CD4-positive, alpha-beta T cell (primary cell): ENCODE measurements at regions not wholly inside any gene's neighbourhood (a gene's known extent, or its start where the extent isn't known, plus 50 kb on each side); places are given as distances from the start of the nearest gene placed in this dataset.
A peak's percentile ranks its signal among the peaks of the same experiment; 100 is the strongest.

ENCODE experiments used
- ATAC-seq: fragments of 200-7000 bp; cut with Tn5 transposase; one replicate; pipeline ENCODE4 v1.10.0; 2022; ENCODE audit warnings: mild to moderate bottlenecking; ENCODE audit not compliant: poor library complexity
- CTCF ChIA-PET: fragments of 350-600 bp; sonication (Branson Sonifier 250); formaldehyde crosslinking; loops from one replicate; lab custom pipeline; 2021; ENCODE audit warnings: antibody characterized with exemption, inconsistent platforms; lab: Charles Lee
- POLR2A ChIA-PET: fragments of 350-600 bp; sonication (Branson Sonifier 250); formaldehyde crosslinking; loops from one replicate; lab custom pipeline; 2021; ENCODE audit warnings: antibody characterized with exemption, inconsistent platforms; lab: Charles Lee
- DNase-seq, 14 experiments: peaks; one replicate each; pipeline ENCODE4 v3.0.0-alpha.2; 2013 to 2020; ENCODE audit warnings: mixed read lengths in 2 of 14
- H3K27ac ChIP-seq, 2 donors: one replicate each; pipeline versions ENCODE4 v1.5.1 to v1.7.0; 2013; ENCODE audit warnings: low read length in 2 of 2, low read depth in 1 of 2, mild to moderate bottlenecking in 1 of 2
- H3K27me3 ChIP-seq, 2 experiments: 1 replicate in 1 of 2; 2 replicates in 1 of 2; pipeline versions ENCODE4 v1.6.1 to v1.7.0; 2013; ENCODE audit warnings: low read length in 2 of 2, control low read depth in 1 of 2, mild to moderate bottlenecking in 1 of 2, moderate library complexity in 1 of 2; ENCODE audit not compliant: insufficient read depth in 2 of 2, control insufficient read depth in 1 of 2
- H3K36me3 ChIP-seq: one replicate; pipeline ENCODE4 v1.6.1; 2013; ENCODE audit warnings: low read length, control low read depth; ENCODE audit not compliant: insufficient read depth
- H3K4me1 ChIP-seq: one replicate; pipeline ENCODE4 v1.6.1; 2013; ENCODE audit warnings: low read length, control low read depth; ENCODE audit not compliant: insufficient read depth
- H3K4me3 ChIP-seq: one replicate; pipeline ENCODE4 v1.5.1; 2013; ENCODE audit warnings: mild to moderate bottlenecking, low read length, moderate library complexity
- H3K9me3 ChIP-seq, 2 experiments: 1 replicate in 1 of 2; 2 replicates in 1 of 2; pipeline versions ENCODE4 v1.6.1 to v1.7.0; 2013; ENCODE audit warnings: low read length in 2 of 2, mild to moderate bottlenecking in 2 of 2, control low read depth in 1 of 2, moderate library complexity in 1 of 2; ENCODE audit not compliant: control insufficient read depth in 1 of 2, insufficient read depth in 1 of 2
- H3K27ac Mint-ChIP-seq: one replicate; pipeline ENCODE4 v1.8.0; 2020; ENCODE audit warnings: mixed read lengths
- H3K27me3 Mint-ChIP-seq: one replicate; pipeline ENCODE4 v1.8.0; 2021; ENCODE audit warnings: mixed read lengths
- H3K36me3 Mint-ChIP-seq: one replicate; pipeline ENCODE4 v1.8.0; 2021; ENCODE audit warnings: low read depth, mixed read lengths
- H3K4me1 Mint-ChIP-seq: one replicate; pipeline ENCODE4 v1.8.0; 2021; ENCODE audit warnings: low read depth, mixed read lengths
- H3K4me3 Mint-ChIP-seq: one replicate; pipeline ENCODE4 v1.8.0; 2020; ENCODE audit warnings: mild to moderate bottlenecking, mixed read lengths
- H3K9me3 Mint-ChIP-seq: one replicate; pipeline ENCODE4 v1.8.0; 2020; ENCODE audit warnings: mixed read lengths
- CTCF ChIP-seq: fragments of 200-600 bp; IDR thresholded peaks from one replicate; pipeline ENCODE4 v1.8.0; 2022; ENCODE audit warnings: antibody characterized with exemption, mild to moderate bottlenecking
- intact Hi-C, 2 experiments: fragments of 100-400 bp; cut with DNase I in 1 of 2; cut with micrococcal nuclease in 1 of 2; formaldehyde crosslinking; loops; one replicate each; pipeline versions ENCODE4 v1.15.1 to v1.9.0; 2023 to 2025; cut with DNase I, micrococcal nuclease

- DNase-seq, result no peak
- no peak for ATAC-seq
- H3K27ac Mint-ChIP-seq, result no peak overlapping the region
- intact Hi-C loops, result no loop called here
- H3K4me1 Mint-ChIP-seq, result no peaks in the 10 kb centered on the region
- Histone ChIP-seq H3K27me3 (no peaks in the 10 kb centered on the region), H3K9me3 (no peaks in the 10 kb centered on the region), H3K36me3 (no peaks in the 10 kb centered on the region), H3K4me1 (no peaks in the 10 kb centered on the region), H3K27ac (no peak overlapping the region), H3K4me3 (no peak overlapping the region)
- ChIA-PET POLR2A (no interaction called here), CTCF (no interaction called here)
- H3K27me3 Mint-ChIP-seq, result no peaks in the 10 kb centered on the region
- H3K4me3 Mint-ChIP-seq, result no peak overlapping the region
- TF ChIP-seq CTCF, result no peak
- H3K9me3 Mint-ChIP-seq, result peaks cover 6% of the 10 kb centered on the region
- no peaks in the 10 kb centered on the region for H3K36me3 Mint-ChIP-seq
These were observed 205.5 kb upstream of the CDH11 start for GRCh38 chr16:65327346-65327745.

DNA sequence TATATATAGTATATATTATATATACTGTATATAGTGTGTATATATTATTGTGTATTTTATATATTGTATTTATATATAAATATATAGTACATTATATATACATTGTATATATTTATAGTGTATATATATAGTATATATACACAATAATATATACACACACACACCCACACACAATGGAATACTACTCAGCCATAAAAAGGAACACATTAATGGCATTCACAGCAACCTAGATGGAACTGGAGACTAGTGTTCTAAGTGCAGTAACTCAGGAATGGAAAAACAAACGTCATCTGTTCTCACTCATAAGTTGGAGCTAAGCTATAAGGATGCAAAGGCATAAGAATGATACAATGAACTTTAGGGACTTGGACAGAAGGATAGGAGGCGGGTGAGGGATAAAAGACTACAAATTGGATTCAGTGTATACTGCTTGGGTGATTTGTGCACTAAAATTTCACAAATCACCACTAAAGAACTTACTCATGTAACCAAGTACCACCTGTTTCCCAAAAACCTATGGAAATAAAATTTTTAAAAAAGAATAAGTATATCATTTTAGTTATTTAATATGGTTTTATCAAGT is 201.9 kb upstream of the CDH11 start:
- Histone ChIP-seq H3K27me3 (no peaks in the 10 kb centered on the region), H3K36me3 (no peaks in the 10 kb centered on the region), H3K9me3 (no peaks in the 10 kb centered on the region), H3K27ac (no peak overlapping the region), H3K4me3 (no peak overlapping the region), H3K4me1 (no peaks in the 10 kb centered on the region)
- DNase-seq (peak in 1 of 14 experiments; percentile 27), ATAC-seq (no peak)
- ChIA-PET CTCF (no interaction called here), POLR2A (no interaction called here)
- intact Hi-C loops, result no loop called here
- Mint-ChIP-seq H3K9me3 (peaks cover 6% of the 10 kb centered on the region), H3K4me3 (no peak overlapping the region), H3K27ac (no peak overlapping the region), H3K36me3 (no peaks in the 10 kb centered on the region), H3K4me1 (no peaks in the 10 kb centered on the region), H3K27me3 (no peaks in the 10 kb centered on the region)
- TF ChIP-seq CTCF, result no peak

GRCh38 chr16:65319621-65320231 is 197.9 kb upstream of the CDH11 start:
- ChIA-PET CTCF (no interaction called here), POLR2A (no interaction called here)
- Histone ChIP-seq H3K4me3 (no peak overlapping the region), H3K27ac (no peak overlapping the region), H3K36me3 (no peaks in the 10 kb centered on the region), H3K4me1 (no peaks in the 10 kb centered on the region), H3K9me3 (no peaks in the 10 kb centered on the region), H3K27me3 (no peaks in the 10 kb centered on the region)
- Mint-ChIP-seq H3K27ac (no peak overlapping the region), H3K27me3 (no peaks in the 10 kb centered on the region), H3K4me1 (no peaks in the 10 kb centered on the region), H3K9me3 (peaks cover 6% of the 10 kb centered on the region), H3K4me3 (no peak overlapping the region), H3K36me3 (no peaks in the 10 kb centered on the region)
- ATAC-seq (no peak), DNase-seq (no peak)
- intact Hi-C loops, result no loop called here
- no peak for TF ChIP-seq CTCF
